Prostate gland (tissue), 2 donors: ENCODE measurements at regions not wholly inside any gene's neighbourhood (a gene's known extent, or its start where the extent isn't known, plus 50 kb on each side); places are given as distances from the start of the nearest gene placed in this dataset.
"Not testable (repeated sequence)": the region's sequence is repeated elsewhere in the genome, so short reads cannot be mapped to it uniquely, and the experiment has no call there.

Experiments
- DNase-seq: peaks from one replicate; pipeline ENCODE4 v3.0.0-alpha.2; 2019; ENCODE audit warnings: low spot score
- H3K27ac ChIP-seq, 2 donors: fragments of 200-600 bp; sonication (generic); 2 replicates each; pipeline ENCODE4 v1.5.1; 2017 to 2019
- H3K27me3 ChIP-seq: fragments of 200-600 bp; sonication (generic); replicated peaks from 2 replicates; pipeline ENCODE4 v1.5.1; 2019; ENCODE audit not compliant: insufficient read depth
- H3K36me3 ChIP-seq, 2 donors: fragments of 200-600 bp; sonication (generic); 1 replicate in 1 of 2; 2 replicates in 1 of 2; pipeline versions ENCODE4 v1.5.1 to v1.8.1; 2017 to 2019
- H3K4me1 ChIP-seq: fragments of 200-600 bp; sonication (generic); replicated peaks from 2 replicates; pipeline ENCODE4 v1.5.1; 2019
- H3K4me3 ChIP-seq, 2 donors: fragments of 200-600 bp; sonication (generic); 2 replicates each; pipeline ENCODE4 v1.5.1; 2017 to 2019
- H3K9me3 ChIP-seq: fragments of 200-600 bp; sonication (generic); 2 replicates; pipeline ENCODE4 v1.5.1; 2017
- POLR2A ChIP-seq: fragments of 450-650 bp; IDR thresholded peaks from one replicate; pipeline ENCODE4 v1.6.1; 2016; ENCODE audit warnings: antibody characterized with exemption, mild to moderate bottlenecking
- POLR2AphosphoS5 ChIP-seq: sonication (generic); formaldehyde crosslinking; IDR thresholded peaks from one replicate; pipeline ENCODE4 v1.6.1; 2017; ENCODE audit warnings: antibody characterized with exemption
- WGBS: methylation state at CpG from one replicate; pipeline ENCODE4 v1.1.5; 2018; 5-methylcytosine and 5-hydroxymethylcytosine counted together
- intact Hi-C: fragments of 100-400 bp; cut with DNase I; formaldehyde crosslinking; loops from one replicate; pipeline ENCODE4 v1.14.2; 2022
- TF ChIP-seq, protein P1 (sequence below), 4 experiments: fragments of 200-600 bp in 2 of 4; fragments of 450-650 bp in 2 of 4; sonication (generic) in 2 of 4; IDR thresholded peaks; 1 replicate in 3 of 4; 2 replicates in 1 of 4; pipeline ENCODE4 v1.5.1; 2016 to 2019; ENCODE audit warnings: antibody characterized with exemption in 4 of 4, mild to moderate bottlenecking in 2 of 4, moderate library complexity in 2 of 4

DNA sequence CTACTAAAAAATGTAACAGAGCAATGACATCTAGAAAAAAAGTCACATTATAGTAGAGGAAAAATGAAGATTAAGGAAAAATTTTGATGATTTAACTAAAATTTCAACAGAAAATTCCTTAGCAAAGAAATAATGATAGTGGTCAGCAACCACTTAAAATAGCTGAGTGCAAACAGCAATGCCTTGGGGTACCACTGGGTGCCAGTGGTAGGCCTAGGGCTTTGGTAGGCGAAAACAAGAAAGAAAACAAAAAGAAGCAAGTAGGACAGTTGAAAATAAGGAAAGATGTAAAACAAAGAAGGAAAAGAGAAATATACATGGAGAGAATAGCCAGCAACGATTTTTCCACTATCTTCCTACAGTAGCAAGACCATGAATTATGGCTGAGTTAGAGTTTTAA is 313.5 kb upstream of the IRS4 start:
- 47% methylated on average over 2 of the region's 2 CpGs for WGBS
- no peaks in the 10 kb centered on the region for H3K4me1 ChIP-seq
- intact Hi-C loops: no loop called here

DNA sequence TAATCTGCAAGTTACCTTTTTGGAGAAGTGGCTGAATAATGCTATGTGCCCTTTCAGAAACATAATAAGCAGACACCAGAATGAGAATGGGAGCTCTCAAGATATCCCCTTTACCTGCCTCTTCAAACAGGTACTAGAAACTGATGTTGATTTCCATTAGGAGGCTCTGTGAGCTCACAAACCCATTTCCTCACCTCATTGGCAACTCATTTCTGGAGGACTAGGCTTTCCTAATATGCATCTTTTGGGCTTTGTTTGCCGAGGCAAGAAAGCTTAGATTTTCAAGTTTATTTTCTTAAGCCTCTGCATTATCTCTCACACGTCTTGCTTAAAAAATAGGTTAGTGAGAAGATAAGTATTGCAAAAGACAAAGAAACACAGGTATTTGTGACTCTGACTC is 313.1 kb upstream of the IRS4 start:
- Histone ChIP-seq H3K27me3 (no peaks in the 10 kb centered on the region), H3K9me3 (no peaks in the 10 kb centered on the region), H3K36me3 (no peaks in the 10 kb centered on the region), H3K4me1 (no peaks in the 10 kb centered on the region), H3K4me3 (no peak overlapping the region), H3K27ac (no peak overlapping the region)
- no peak for DNase-seq
- WGBS: 23% methylated on average over 2 of the region's 2 CpGs
- intact Hi-C loops: no loop called here
- TF ChIP-seq, protein P1, sequence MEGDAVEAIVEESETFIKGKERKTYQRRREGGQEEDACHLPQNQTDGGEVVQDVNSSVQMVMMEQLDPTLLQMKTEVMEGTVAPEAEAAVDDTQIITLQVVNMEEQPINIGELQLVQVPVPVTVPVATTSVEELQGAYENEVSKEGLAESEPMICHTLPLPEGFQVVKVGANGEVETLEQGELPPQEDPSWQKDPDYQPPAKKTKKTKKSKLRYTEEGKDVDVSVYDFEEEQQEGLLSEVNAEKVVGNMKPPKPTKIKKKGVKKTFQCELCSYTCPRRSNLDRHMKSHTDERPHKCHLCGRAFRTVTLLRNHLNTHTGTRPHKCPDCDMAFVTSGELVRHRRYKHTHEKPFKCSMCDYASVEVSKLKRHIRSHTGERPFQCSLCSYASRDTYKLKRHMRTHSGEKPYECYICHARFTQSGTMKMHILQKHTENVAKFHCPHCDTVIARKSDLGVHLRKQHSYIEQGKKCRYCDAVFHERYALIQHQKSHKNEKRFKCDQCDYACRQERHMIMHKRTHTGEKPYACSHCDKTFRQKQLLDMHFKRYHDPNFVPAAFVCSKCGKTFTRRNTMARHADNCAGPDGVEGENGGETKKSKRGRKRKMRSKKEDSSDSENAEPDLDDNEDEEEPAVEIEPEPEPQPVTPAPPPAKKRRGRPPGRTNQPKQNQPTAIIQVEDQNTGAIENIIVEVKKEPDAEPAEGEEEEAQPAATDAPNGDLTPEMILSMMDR (IDR thresholded peaks at IDR 0.05): no peak
- TF ChIP-seq POLR2AphosphoS5 (no peak), POLR2A (no peak)

More for the DNA sequence above, 313.5 kb upstream of the IRS4 start:
- no peak for DNase-seq
- Histone ChIP-seq H3K27ac (no peak overlapping the region), H3K27me3 (no peaks in the 10 kb centered on the region), H3K9me3 (no peaks in the 10 kb centered on the region), H3K4me3 (no peak overlapping the region), H3K36me3 (no peaks in the 10 kb centered on the region)
- TF ChIP-seq POLR2AphosphoS5 (no peak), POLR2A (no peak)
- TF ChIP-seq, protein P1 (IDR thresholded peaks at IDR 0.05): no peak

DNA sequence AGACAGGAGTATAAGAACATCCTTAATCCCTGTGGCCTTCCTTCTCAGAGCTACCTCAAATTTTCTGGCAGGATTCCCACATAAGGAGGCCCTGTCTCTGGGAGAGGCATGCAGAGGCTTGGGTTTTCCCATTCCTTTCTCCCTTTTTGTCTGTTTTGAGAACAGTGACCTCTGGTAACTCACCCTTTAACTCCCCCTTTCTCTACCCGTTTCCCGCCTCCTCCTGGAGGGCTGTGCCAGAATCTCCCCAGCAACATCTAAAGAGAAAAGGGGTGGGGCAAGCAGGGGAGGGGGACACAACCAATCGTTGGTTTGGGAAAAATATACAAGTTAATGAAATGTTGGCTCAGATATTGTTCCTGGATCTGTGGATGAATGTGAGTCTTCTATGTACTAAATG is 303.7 kb upstream of the IRS4 start:
- Histone ChIP-seq H3K4me3 (no peak overlapping the region), H3K9me3 (no peaks in the 10 kb centered on the region), H3K36me3 (no peaks in the 10 kb centered on the region), H3K27me3 (no peaks in the 10 kb centered on the region), H3K27ac (no peak overlapping the region), H3K4me1 (no peaks in the 10 kb centered on the region)
- TF ChIP-seq, protein P1 (IDR thresholded peaks at IDR 0.05): no peak
- no peak for TF ChIP-seq POLR2A
- no peak for TF ChIP-seq POLR2AphosphoS5
- WGBS: 34% methylated on average over 3 of the region's 3 CpGs
- no peak for DNase-seq
- intact Hi-C loops: no loop called here

DNA sequence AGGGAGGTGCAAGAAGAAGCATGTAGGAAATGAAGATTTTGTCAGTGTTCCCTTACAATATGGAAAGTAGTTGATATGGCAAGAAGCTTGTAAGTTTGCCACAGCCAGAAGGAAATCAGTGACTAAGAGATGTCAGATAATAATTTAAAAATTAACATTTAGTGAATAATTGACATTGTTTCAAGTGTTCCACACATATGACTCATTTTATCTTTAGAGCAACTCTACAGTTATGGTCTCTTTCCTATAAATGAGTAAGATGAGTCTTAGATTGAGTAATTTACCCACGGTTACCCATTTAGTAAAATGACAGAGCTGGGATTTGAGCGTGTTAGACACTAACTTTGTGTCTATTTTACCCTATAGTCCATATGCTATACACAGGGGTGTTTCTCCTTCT is 300.3 kb upstream of the IRS4 start:
- TF ChIP-seq POLR2A (no peak), POLR2AphosphoS5 (no peak)
- TF ChIP-seq, protein P1 (IDR thresholded peaks at IDR 0.05): no peak
- Histone ChIP-seq H3K4me1 (no peaks in the 10 kb centered on the region), H3K27me3 (no peaks in the 10 kb centered on the region), H3K9me3 (no peaks in the 10 kb centered on the region), H3K27ac (no peak overlapping the region), H3K36me3 (no peaks in the 10 kb centered on the region), H3K4me3 (no peak overlapping the region)
- 70% methylated on average over 2 of the region's 2 CpGs for WGBS
- DNase-seq: no peak
- intact Hi-C loops: no loop called here

DNA sequence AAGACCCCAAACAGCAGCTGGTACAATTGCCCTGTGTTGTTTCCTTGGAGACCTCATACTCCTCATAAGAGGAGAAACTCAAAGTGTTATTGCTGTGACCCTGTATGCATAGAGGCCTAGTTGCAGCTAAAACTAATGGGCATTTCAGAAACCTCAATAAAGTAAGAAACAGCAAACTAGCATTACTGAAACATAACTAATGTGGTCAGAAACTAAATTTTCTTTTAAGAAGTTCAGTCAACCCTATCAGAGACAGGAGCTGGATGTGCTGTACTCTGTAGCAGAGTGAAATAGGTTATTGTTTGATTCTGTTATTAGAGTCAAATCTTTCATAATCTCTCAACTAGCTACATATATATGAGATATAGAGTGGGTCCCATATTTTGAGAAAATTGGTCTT is 257.5 kb upstream of the IRS4 start:
- H3K27ac ChIP-seq: no peak overlapping the region
- no peak for DNase-seq
- H3K36me3 ChIP-seq: no peaks in the 10 kb centered on the region
- H3K27me3 ChIP-seq: no peaks in the 10 kb centered on the region
- no peaks in the 10 kb centered on the region for H3K4me1 ChIP-seq
- H3K9me3 ChIP-seq: no peaks in the 10 kb centered on the region
- intact Hi-C loops: no loop called here
- no peak overlapping the region for H3K4me3 ChIP-seq
- TF ChIP-seq, protein P1 (IDR thresholded peaks at IDR 0.05): no peak
- TF ChIP-seq POLR2A (no peak), POLR2AphosphoS5 (no peak)

DNA sequence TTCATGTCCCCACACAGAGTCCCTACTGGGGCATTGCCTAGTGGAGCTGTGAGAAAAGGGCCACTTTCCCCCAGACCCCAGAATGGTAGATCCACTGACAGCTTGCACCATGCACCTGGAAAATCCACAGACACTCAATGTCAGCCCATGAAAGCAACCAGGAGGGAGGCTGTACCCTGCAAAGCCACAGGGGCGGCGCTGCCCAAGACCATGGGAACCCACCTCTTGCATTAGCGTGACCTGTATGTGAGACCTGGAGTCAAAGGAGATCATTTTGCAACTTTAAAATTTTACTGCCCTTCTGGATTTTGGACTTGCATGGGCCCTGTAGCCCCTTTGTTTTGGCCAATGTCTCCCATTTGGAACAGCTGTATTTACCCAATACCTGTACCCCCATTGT is 236.5 kb upstream of the IRS4 start:
- DNase-seq, intact Hi-C loops, H3K36me3 ChIP-seq, H3K27me3 ChIP-seq, H3K9me3 ChIP-seq, H3K4me1 ChIP-seq, H3K4me3 ChIP-seq, H3K27ac ChIP-seq: not testable (repeated sequence)
- WGBS: 92% methylated on average over 3 of the region's 3 CpGs
